ENCODE measurements at regions not wholly inside any gene's neighbourhood (a gene's known extent, or its start where the extent isn't known, plus 50 kb on each side); places are given as distances from the start of the nearest gene placed in this dataset.
"Not testable (repeated sequence)": the region's sequence is repeated elsewhere in the genome, so short reads cannot be mapped to it uniquely, and the experiment has no call there.

DNA sequence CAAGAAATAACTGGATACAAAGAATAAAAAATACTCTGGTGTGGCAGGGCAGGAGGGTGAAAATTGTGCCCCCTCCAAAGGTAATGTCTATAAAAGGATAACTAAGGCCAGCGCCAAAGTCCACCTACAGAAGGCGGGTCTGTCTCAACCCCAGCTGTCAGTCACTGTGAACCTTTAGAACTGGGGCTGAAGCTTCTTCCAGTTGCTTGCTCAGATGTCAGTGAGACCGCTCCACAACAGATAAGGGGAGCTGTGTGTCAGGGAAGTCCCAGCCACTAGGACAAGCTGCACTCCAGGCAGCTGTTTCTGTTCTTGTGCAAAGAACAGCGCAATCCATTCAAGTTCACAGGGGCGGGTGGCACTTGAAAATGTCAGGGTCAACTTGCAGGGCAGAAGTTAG, 187.0 kb upstream of the PZP start:
- H3K18ac ChIP-seq (ENCODE audit: extremely low read depth, low read length); H4K8ac ChIP-seq (ENCODE audit: extremely low read depth, insufficient read depth, low read length); CTCF ChIA-PET (ENCODE audit: partially characterized antibody); H2AFZ ChIP-seq (ENCODE audit: low read length); H4K91ac ChIP-seq (replicated peaks; ENCODE audit: insufficient read length, low read length); POLR2A ChIA-PET (ENCODE audit: partially characterized antibody); H3K4ac ChIP-seq (replicated peaks; ENCODE audit: insufficient read length, low read depth, low read length); H2BK5ac ChIP-seq (ENCODE audit: low read depth, low read length); H3K56ac ChIP-seq (replicated peaks; ENCODE audit: insufficient read length, low read depth, low read length); H2BK15ac ChIP-seq (ENCODE audit: low read length); H3K79me2 ChIP-seq (ENCODE audit: control insufficient read depth in 1 of 2, insufficient read depth in 2 of 2, low read length in 2 of 2); H3K23me2 ChIP-seq (ENCODE audit: low read depth, low read length); H2AK5ac ChIP-seq (ENCODE audit: low read depth, low read length); H3K4me3 ChIP-seq (ENCODE audit: extremely low read depth in 1 of 4, insufficient read depth in 2 of 4, low read depth in 3 of 4, low read length in 4 of 4); H3K36me3 ChIP-seq (ENCODE audit: control insufficient read depth in 2 of 4, insufficient read depth in 4 of 4, low read length in 3 of 4); H3K14ac ChIP-seq (ENCODE audit: insufficient read length); H2BK120ac ChIP-seq (replicated peaks; ENCODE audit: low read depth, low read length); H3K4me1 ChIP-seq (replicated peaks in 1 of 4; ENCODE audit: control insufficient read depth in 3 of 4, insufficient read depth in 4 of 4, low read length in 3 of 4); H3K23ac ChIP-seq (ENCODE audit: insufficient read length); H3K27me3 ChIP-seq (replicated peaks in 1 of 4; ENCODE audit: control insufficient read depth in 3 of 4, extremely low read depth in 1 of 4, insufficient read depth in 3 of 4, low read length in 3 of 4); H2BK20ac ChIP-seq (ENCODE audit: low read length); H3K27ac ChIP-seq (ENCODE audit: low read depth, low read length); H4K20me1 ChIP-seq (replicated peaks in 1 of 2; ENCODE audit: control insufficient read depth in 1 of 2, insufficient read depth in 2 of 2, low read length in 2 of 2); H2BK12ac ChIP-seq (ENCODE audit: low read depth, low read length); H3K79me1 ChIP-seq (ENCODE audit: low read depth, low read length); H4K5ac ChIP-seq (ENCODE audit: insufficient read length, low read depth, low read length); H3K9ac ChIP-seq (replicated peaks in 1 of 4; ENCODE audit: extremely low read depth in 1 of 4, low read depth in 3 of 4, low read length in 3 of 4); H3K9me3 ChIP-seq (ENCODE audit: insufficient read depth in 2 of 2, low read depth in 1 of 2, low read length in 1 of 2); FAIRE-seq; H3K4me2 ChIP-seq (ENCODE audit: insufficient read depth in 1 of 2, low read depth in 2 of 2, low read length in 2 of 2); DNase-seq (ENCODE audit: low read depth in 1 of 2, low spot score in 2 of 2): not testable (repeated sequence)
- WGBS, 2 experiments (ENCODE audit: extremely low coverage in 1 of 2, insufficient coverage in 1 of 2, insufficient read length in 1 of 2, insufficient replicate concordance in 2 of 2, low coverage in 1 of 2, low lambda C conversion rate in 2 of 2, missing lambda C conversion rate in 1 of 2), result no CpG with 5 or more reads among the region's 5 CpGs
